Thoracic aorta (tissue), 2 donors: ENCODE measurements at regions not wholly inside any gene's neighbourhood (a gene's known extent, or its start where the extent isn't known, plus 50 kb on each side); places are given as distances from the start of the nearest gene placed in this dataset.

Experiments used
- ATAC-seq: fragments of 150-250 bp; one replicate; pipeline ENCODE4 v1.8.0; 2017; ENCODE audit warnings: low read depth; ENCODE audit not compliant: insufficient number of reproducible peaks, low FRiP score
- DNase-seq: peaks from one replicate; pipeline ENCODE4 v3.0.0-alpha.2; 2020; ENCODE audit warnings: low spot score
- H3K27ac ChIP-seq, 2 donors: fragments of 200-600 bp; sonication (generic); 1 replicate in 1 of 2; 2 replicates in 1 of 2; pipeline ENCODE4 v1.5.1; 2016; ENCODE audit warnings: mild to moderate bottlenecking in 2 of 2, moderate library complexity in 2 of 2
- H3K27me3 ChIP-seq: fragments of 200-600 bp; sonication (generic); replicated peaks from 2 replicates; pipeline ENCODE4 v1.6.0; 2016; ENCODE audit warnings: mild to moderate bottlenecking; ENCODE audit not compliant: insufficient read depth
- H3K36me3 ChIP-seq: fragments of 200-600 bp; sonication (generic); one replicate; pipeline ENCODE4 v1.5.1; 2016
- H3K4me1 ChIP-seq, 2 donors: fragments of 200-600 bp; sonication (generic); 1 replicate in 1 of 2; 2 replicates in 1 of 2; pipeline versions ENCODE4 v1.5.1 to v1.6.0; 2016; ENCODE audit warnings: low read depth in 2 of 2, mild to moderate bottlenecking in 1 of 2; ENCODE audit not compliant: control insufficient read depth in 1 of 2
- H3K4me3 ChIP-seq: fragments of 200-600 bp; sonication (generic); 2 replicates; pipeline ENCODE4 v1.5.1; 2016; ENCODE audit warnings: mild to moderate bottlenecking
- H3K9me3 ChIP-seq: fragments of 200-600 bp; sonication (generic); 2 replicates; pipeline ENCODE4 v1.5.1; 2016
- TF ChIP-seq, protein P1 (sequence below): fragments of 200-600 bp; sonication (generic); IDR thresholded peaks from one replicate; pipeline ENCODE4 v1.5.1; 2019; ENCODE audit warnings: antibody characterized with exemption

DNA sequence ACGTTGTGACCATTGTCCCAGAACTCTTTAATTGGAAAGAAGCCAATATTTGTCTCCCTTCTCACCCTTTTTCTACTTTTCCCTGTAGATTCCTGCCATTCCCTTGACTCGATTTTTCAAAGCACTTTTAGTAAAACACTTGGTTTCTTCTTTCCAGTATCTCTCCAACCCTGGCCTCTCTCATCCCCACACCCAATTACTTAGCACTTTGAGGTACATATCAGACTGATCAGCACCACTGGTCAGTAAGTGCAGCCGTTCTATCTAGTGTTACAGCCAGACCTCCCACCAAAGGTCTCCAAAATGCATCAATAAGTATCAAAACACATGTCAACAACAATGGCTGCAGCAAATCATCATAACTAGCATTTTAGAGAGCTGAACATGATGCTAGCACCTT is 141.9 kb downstream of the BTG1 start:
- TF ChIP-seq, protein P1, sequence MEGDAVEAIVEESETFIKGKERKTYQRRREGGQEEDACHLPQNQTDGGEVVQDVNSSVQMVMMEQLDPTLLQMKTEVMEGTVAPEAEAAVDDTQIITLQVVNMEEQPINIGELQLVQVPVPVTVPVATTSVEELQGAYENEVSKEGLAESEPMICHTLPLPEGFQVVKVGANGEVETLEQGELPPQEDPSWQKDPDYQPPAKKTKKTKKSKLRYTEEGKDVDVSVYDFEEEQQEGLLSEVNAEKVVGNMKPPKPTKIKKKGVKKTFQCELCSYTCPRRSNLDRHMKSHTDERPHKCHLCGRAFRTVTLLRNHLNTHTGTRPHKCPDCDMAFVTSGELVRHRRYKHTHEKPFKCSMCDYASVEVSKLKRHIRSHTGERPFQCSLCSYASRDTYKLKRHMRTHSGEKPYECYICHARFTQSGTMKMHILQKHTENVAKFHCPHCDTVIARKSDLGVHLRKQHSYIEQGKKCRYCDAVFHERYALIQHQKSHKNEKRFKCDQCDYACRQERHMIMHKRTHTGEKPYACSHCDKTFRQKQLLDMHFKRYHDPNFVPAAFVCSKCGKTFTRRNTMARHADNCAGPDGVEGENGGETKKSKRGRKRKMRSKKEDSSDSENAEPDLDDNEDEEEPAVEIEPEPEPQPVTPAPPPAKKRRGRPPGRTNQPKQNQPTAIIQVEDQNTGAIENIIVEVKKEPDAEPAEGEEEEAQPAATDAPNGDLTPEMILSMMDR: no peak
- Histone ChIP-seq H3K27ac (no peak overlapping the region), H3K36me3 (no peaks in the 10 kb centered on the region), H3K27me3 (no peaks in the 10 kb centered on the region), H3K4me1 (peaks cover 9 to 14% of the 10 kb centered on the region in 2 donors), H3K4me3 (no peak overlapping the region), H3K9me3 (no peaks in the 10 kb centered on the region)
- no peak for DNase-seq
- ATAC-seq: no peak

DNA sequence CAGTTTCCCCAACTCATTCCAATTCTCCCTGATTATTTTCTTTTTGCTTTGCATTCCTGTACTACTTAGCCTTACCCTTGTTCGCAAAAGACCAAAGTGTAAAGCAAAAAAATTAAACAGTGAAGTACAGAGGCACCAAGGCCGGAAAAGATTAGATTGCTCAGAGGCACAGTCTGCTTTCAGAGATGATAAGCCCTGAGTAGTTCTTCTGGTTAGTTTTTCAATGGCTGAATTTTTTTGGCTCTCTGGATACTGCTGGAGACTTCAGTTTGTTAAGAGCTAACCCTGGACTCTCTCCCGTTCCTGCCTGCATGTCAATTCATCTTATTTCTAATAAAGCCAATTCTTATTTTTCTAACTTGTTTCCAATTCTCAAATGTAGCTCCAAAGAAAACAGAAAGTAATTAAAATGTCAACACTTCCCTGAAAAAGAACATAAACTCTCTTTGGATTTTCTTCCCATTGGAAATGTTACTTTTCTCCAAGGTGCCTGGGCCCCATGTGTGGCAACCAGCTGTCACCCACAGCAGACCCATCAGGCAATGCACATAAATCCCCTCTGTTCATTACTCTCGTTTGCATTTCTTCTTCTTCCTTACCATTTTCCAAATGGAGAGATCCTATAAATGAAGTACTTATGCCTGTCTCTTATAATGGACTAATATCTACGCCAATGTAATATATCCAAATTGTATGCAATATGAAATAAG is 142.8 kb downstream of the BTG1 start:
- H3K36me3 ChIP-seq: no peaks in the 10 kb centered on the region
- no peaks in the 10 kb centered on the region for H3K27me3 ChIP-seq
- ATAC-seq (no peak), DNase-seq (no peak)
- peaks cover 9 to 14% of the 10 kb centered on the region in 2 donors for H3K4me1 ChIP-seq
- H3K4me3 ChIP-seq: peak overlapping the region; percentile 26
- TF ChIP-seq, protein P1: no peak
- peak overlapping the region; percentile 36 to 62 for H3K27ac ChIP-seq
- H3K9me3 ChIP-seq: no peaks in the 10 kb centered on the region

DNA sequence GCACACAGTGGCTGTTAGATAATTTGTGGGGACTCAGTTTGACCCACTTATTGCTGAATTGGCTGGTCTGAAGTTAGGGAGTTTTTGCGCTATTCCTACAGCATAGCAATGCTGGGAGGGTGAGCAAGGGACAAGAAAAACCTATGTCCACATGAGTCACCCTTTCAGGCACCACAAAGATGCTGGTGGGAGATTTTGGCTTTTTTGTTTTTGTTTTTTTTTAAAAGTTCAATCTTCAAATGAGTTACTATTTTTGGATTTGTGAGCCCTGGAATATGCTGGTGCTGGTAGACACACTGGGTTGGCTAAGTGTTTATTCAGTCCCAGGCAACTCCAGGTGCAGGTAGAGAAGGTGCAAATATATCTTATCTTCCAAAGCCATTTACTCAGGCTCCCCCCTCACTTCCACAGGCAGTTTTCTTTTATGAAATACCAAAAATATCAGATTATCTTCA is 143.4 kb downstream of the BTG1 start:
- ATAC-seq: peak; percentile 55

DNA sequence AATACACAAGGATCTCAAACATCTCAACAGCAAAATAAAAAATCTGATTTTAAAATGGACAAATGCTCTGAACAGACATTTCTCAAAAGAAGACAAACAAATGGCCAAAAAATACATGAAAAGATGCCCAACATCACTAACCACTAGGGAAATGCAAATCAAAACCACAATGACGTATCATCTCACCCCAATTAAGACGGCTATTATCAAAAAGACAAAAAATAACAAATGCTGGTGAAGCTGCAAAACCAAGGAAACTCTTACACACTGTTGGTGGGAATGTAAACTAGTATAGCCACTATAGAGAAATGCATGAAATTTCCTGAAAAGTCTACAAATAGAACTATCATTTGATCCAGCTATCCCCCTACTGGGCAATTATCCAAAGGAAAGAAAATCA is 145.0 kb downstream of the BTG1 start:
- ATAC-seq (no peak), DNase-seq (no peak)
- Histone ChIP-seq H3K4me3 (no peak overlapping the region), H3K36me3 (no peaks in the 10 kb centered on the region), H3K4me1 (peaks cover 9 to 14% of the 10 kb centered on the region in 2 donors), H3K27ac (no peak overlapping the region), H3K9me3 (no peaks in the 10 kb centered on the region), H3K27me3 (no peaks in the 10 kb centered on the region)
- TF ChIP-seq, protein P1: no peak

More for the DNA sequence above, 143.4 kb downstream of the BTG1 start:
- H3K4me3 ChIP-seq: peak overlapping the region; percentile 26
- no peak for DNase-seq
- no peaks in the 10 kb centered on the region for H3K27me3 ChIP-seq
- peaks cover 9 to 14% of the 10 kb centered on the region in 2 donors for H3K4me1 ChIP-seq
- H3K36me3 ChIP-seq: no peaks in the 10 kb centered on the region
- H3K27ac ChIP-seq: peak overlapping the region; percentile 36 to 62
- H3K9me3 ChIP-seq: no peaks in the 10 kb centered on the region
- TF ChIP-seq, protein P1: no peak

DNA sequence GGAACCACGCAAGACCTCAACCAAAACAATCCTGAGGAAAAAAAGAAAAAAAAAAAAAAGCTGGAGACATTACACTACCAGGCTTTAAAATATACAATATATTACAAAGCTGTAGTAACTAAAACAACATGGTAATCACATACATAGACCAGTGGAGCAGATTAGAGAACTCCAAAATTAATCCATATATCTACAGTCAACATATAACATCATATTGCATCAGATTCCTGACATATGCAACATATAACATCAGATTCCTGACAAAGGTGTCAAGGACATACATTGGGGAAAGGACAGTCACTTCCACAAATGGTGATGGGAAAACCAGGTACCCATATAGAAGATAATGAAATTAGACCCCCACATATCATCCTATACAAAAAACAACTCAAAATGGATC is 145.8 kb downstream of the BTG1 start:
- H3K9me3 ChIP-seq: no peaks in the 10 kb centered on the region
- ATAC-seq (no peak), DNase-seq (no peak)
- no peak overlapping the region for H3K27ac ChIP-seq
- no peaks in the 10 kb centered on the region for H3K27me3 ChIP-seq
- H3K4me1 ChIP-seq: peaks cover 9 to 14% of the 10 kb centered on the region in 2 donors
- H3K4me3 ChIP-seq: no peak overlapping the region
- TF ChIP-seq, protein P1: no peak
- H3K36me3 ChIP-seq: no peaks in the 10 kb centered on the region
